ENCODE measurements at regions not wholly inside any gene's neighbourhood (a gene's known extent, or its start where the extent isn't known, plus 50 kb on each side); places are given as distances from the start of the nearest gene placed in this dataset.
A peak's percentile ranks its signal among the peaks of the same experiment; 100 is the strongest.

GRCh38 chr18:66792466-66792865 is 188.6 kb upstream of the CDH19 start:
- H3K4me2 ChIP-seq (ENCODE audit: insufficient read depth in 1 of 2, low read depth in 2 of 2, low read length in 2 of 2): no peak overlapping the region
- no peak overlapping the region for H3K14ac ChIP-seq (ENCODE audit: insufficient read length)
- no peaks in the 10 kb centered on the region for H3K27me3 ChIP-seq (replicated peaks in 1 of 4; ENCODE audit: control insufficient read depth in 3 of 4, extremely low read depth in 1 of 4, insufficient read depth in 3 of 4, low read length in 3 of 4)
- H3K4me1 ChIP-seq (replicated peaks in 1 of 4; ENCODE audit: control insufficient read depth in 3 of 4, insufficient read depth in 4 of 4, low read length in 3 of 4): no peaks in the 10 kb centered on the region
- POLR2A ChIA-PET (ENCODE audit: partially characterized antibody): no interaction called here
- no peak overlapping the region for H3K4me3 ChIP-seq (ENCODE audit: extremely low read depth in 1 of 4, insufficient read depth in 2 of 4, low read depth in 3 of 4, low read length in 4 of 4)
- no peaks in the 10 kb centered on the region for H3K23me2 ChIP-seq (ENCODE audit: low read depth, low read length)
- FAIRE-seq (peak; percentile 45), DNase-seq (ENCODE audit: low read depth in 1 of 2, low spot score in 2 of 2) (peak in 1 of 2 experiments; percentile 15)
- H3K79me2 ChIP-seq (ENCODE audit: control insufficient read depth in 1 of 2, insufficient read depth in 2 of 2, low read length in 2 of 2): no peaks in the 10 kb centered on the region
- H2AFZ ChIP-seq (ENCODE audit: low read length): peak overlapping the region; percentile 70; the same call in 1 of the 2 replicates
- H2BK120ac ChIP-seq (replicated peaks; ENCODE audit: low read depth, low read length): no peak overlapping the region
- no peaks in the 10 kb centered on the region for H4K20me1 ChIP-seq (replicated peaks in 1 of 2; ENCODE audit: control insufficient read depth in 1 of 2, insufficient read depth in 2 of 2, low read length in 2 of 2)
- H4K91ac ChIP-seq (replicated peaks; ENCODE audit: insufficient read length, low read length): no peak overlapping the region
- no peaks in the 10 kb centered on the region for H3K36me3 ChIP-seq (ENCODE audit: control insufficient read depth in 2 of 4, insufficient read depth in 4 of 4, low read length in 3 of 4)
- H3K18ac ChIP-seq (ENCODE audit: extremely low read depth, low read length): no peak overlapping the region
- H2BK12ac ChIP-seq (ENCODE audit: low read depth, low read length): no peak overlapping the region
- TF ChIP-seq POLR2AphosphoS5 (IDR thresholded peaks at IDR 0.05; ENCODE audit: low read depth, low read length): no peak
- TF ChIP-seq EGR1 (IDR thresholded peaks at IDR 0.05; ENCODE audit: borderline replicate concordance, low read depth, low read length): no peak
- TF ChIP-seq PHF8 (conservative IDR thresholded peaks at IDR 0.05; ENCODE audit: low read depth, low read length): no peak
- no peak for TF ChIP-seq RFX5 (IDR thresholded peaks at IDR 0.05; ENCODE audit: borderline replicate concordance, low read depth, low read length)
- TF ChIP-seq TAF7 (optimal IDR thresholded peaks at IDR 0.05; ENCODE audit: borderline replicate concordance, low read depth, low read length): no peak
- no peak for TF ChIP-seq SP1 (IDR thresholded peaks at IDR 0.05; ENCODE audit: low read depth, low read length)
- TF ChIP-seq EZH2 (IDR thresholded peaks at IDR 0.05; ENCODE audit: low read depth, low read length, severe bottlenecking): no peak
- WGBS, 2 experiments (ENCODE audit: extremely low coverage in 1 of 2, insufficient coverage in 1 of 2, insufficient read length in 1 of 2, insufficient replicate concordance in 2 of 2, low coverage in 1 of 2, low lambda C conversion rate in 2 of 2, missing lambda C conversion rate in 1 of 2): 89% methylated on average over 3 of the region's 3 CpGs; no CpG with 5 or more reads in 1 of the 2 experiments
- H3K79me1 ChIP-seq (ENCODE audit: low read depth, low read length): no peaks in the 10 kb centered on the region
- H2BK15ac ChIP-seq (ENCODE audit: low read length): no peak overlapping the region
- no peak overlapping the region for H4K5ac ChIP-seq (ENCODE audit: insufficient read length, low read depth, low read length)
- H4K8ac ChIP-seq (ENCODE audit: extremely low read depth, insufficient read depth, low read length): no peak overlapping the region
- CTCF ChIA-PET (ENCODE audit: partially characterized antibody): no interaction called here
- no peaks in the 10 kb centered on the region for H3K9me3 ChIP-seq (ENCODE audit: insufficient read depth in 2 of 2, low read depth in 1 of 2, low read length in 1 of 2)
- no peak overlapping the region for H2BK20ac ChIP-seq (ENCODE audit: low read length)
- H3K9ac ChIP-seq (replicated peaks in 1 of 4; ENCODE audit: extremely low read depth in 1 of 4, low read depth in 3 of 4, low read length in 3 of 4): no peak overlapping the region
- H2AK5ac ChIP-seq (ENCODE audit: low read depth, low read length): no peak overlapping the region
- no peak overlapping the region for H3K23ac ChIP-seq (ENCODE audit: insufficient read length)
- no peak overlapping the region for H3K56ac ChIP-seq (replicated peaks; ENCODE audit: insufficient read length, low read depth, low read length)
- no peak overlapping the region for H2BK5ac ChIP-seq (ENCODE audit: low read depth, low read length)
- H3K27ac ChIP-seq (ENCODE audit: low read depth, low read length): no peak overlapping the region
- H3K4ac ChIP-seq (replicated peaks; ENCODE audit: insufficient read length, low read depth, low read length): no peak overlapping the region

Data from H1 (cell line).